DOHH2 (cell line): ENCODE measurements at regions not wholly inside any gene's neighbourhood (a gene's known extent, or its start where the extent isn't known, plus 50 kb on each side); places are given as distances from the start of the nearest gene placed in this dataset.

Experiments
- CTCF ChIP-seq: fragments of 200-600 bp; sonication (generic); IDR thresholded peaks from one replicate; pipeline ENCODE4 v1.5.1; 2014; ENCODE audit warnings: antibody characterized with exemption, mild to moderate bottlenecking, low read depth, low read length; ENCODE audit not compliant: poor library complexity, severe bottlenecking
- EZH2phosphoT487 ChIP-seq: fragments of 200-600 bp; sonication (generic); IDR thresholded peaks from 2 replicates; pipeline ENCODE4 v1.6.1; 2017; ENCODE audit warnings: borderline replicate concordance, mild to moderate bottlenecking, antibody characterized with exemption, low read length, moderate library complexity, mixed read lengths

GRCh38 chr2:16405551-16405950 lies 260.1 kb downstream of the CYRIA start:
- no peak for TF ChIP-seq CTCF
- TF ChIP-seq EZH2phosphoT487, result no peak
